SK-N-SH (cell line): ENCODE measurements at regions not wholly inside any gene's neighbourhood (a gene's known extent, or its start where the extent isn't known, plus 50 kb on each side); places are given as distances from the start of the nearest gene placed in this dataset.

Experiments
- CTCF ChIA-PET: fragments of 300-600, 350-600 bp; formaldehyde crosslinking; extraction: SDS; loops from one replicate; lab custom pipeline; 2021; lab: Yijun Ruan, JAX
- POLR2A ChIA-PET: fragments of 350-600 bp; sonication (Branson Sonifier 250); formaldehyde crosslinking; extraction: SDS; loops from one replicate; lab custom pipeline; 2020; ENCODE audit warnings: antibody characterized with exemption, inconsistent platforms; lab: Yijun Ruan, JAX
- DNase-seq: peaks from one replicate; pipeline ENCODE4 v3.0.0; 2012
- H2AFZ ChIP-seq: fragments of 200-600 bp; sonication (generic); 2 replicates; pipeline ENCODE4 v1.8.1; 2016; ENCODE audit warnings: antibody characterized with exemption, mild to moderate bottlenecking, low read depth
- H3F3A ChIP-seq: fragments of 200-600 bp; sonication (generic); replicated peaks from 2 replicates; pipeline ENCODE3; 2016; ENCODE audit warnings: antibody characterized with exemption, mild to moderate bottlenecking; ENCODE audit not compliant: insufficient read depth
- H3K27ac ChIP-seq, 2 experiments: fragments of 200-500 bp in 1 of 2; fragments of 200-600 bp in 1 of 2; sonication (Bioruptor generic) in 1 of 2; sonication (generic), shearing (Covaris generic) in 1 of 2; 2 replicates each; pipeline versions ENCODE4 v1.5.1 to v1.6.1; 2014 to 2016; ENCODE audit warnings: low read depth in 2 of 2, inconsistent platforms in 1 of 2, low read length in 1 of 2, mild to moderate bottlenecking in 1 of 2, mixed read lengths in 1 of 2
- H3K27me3 ChIP-seq: fragments of 200-600 bp; sonication (generic), shearing (Covaris generic); 2 replicates; pipeline ENCODE4 v1.6.1; 2016; ENCODE audit warnings: mixed run types; ENCODE audit not compliant: insufficient read depth
- H3K36me3 ChIP-seq, 2 experiments: fragments of 200-500 bp in 1 of 2; fragments of 200-600 bp in 1 of 2; sonication (Bioruptor generic) in 1 of 2; sonication (generic) in 1 of 2; replicated peaks in 1 of 2; 2 replicates each; pipeline versions ENCODE3 to v1.5.1; 2014 to 2016; ENCODE audit warnings: low read length in 1 of 2, mild to moderate bottlenecking in 1 of 2; ENCODE audit not compliant: insufficient read depth in 2 of 2, control insufficient read depth in 1 of 2
- H3K4me1 ChIP-seq, 2 experiments: fragments of 200-500 bp in 1 of 2; fragments of 200-600 bp in 1 of 2; sonication (Bioruptor generic) in 1 of 2; sonication (generic), shearing (Covaris generic) in 1 of 2; 2 replicates each; pipeline versions ENCODE4 v1.5.1 to v1.6.1; 2014 to 2016; ENCODE audit warnings: low read depth in 1 of 2, low read length in 1 of 2, mixed run types in 1 of 2; ENCODE audit not compliant: insufficient read depth in 2 of 2, control insufficient read depth in 1 of 2
- H3K4me2 ChIP-seq: fragments of 200-600 bp; sonication (generic), shearing (Covaris generic); 2 replicates; pipeline ENCODE4 v1.6.1; 2017; ENCODE audit warnings: mixed run types
- H3K4me3 ChIP-seq, 2 experiments: fragments of 200-500 bp in 1 of 2; fragments of 200-600 bp in 1 of 2; sonication (Bioruptor generic) in 1 of 2; sonication (generic), shearing (Covaris generic) in 1 of 2; 2 replicates each; pipeline versions ENCODE4 v1.5.1 to v1.8.1; 2014 to 2016; ENCODE audit warnings: low read depth in 2 of 2, inconsistent platforms in 1 of 2, low read length in 1 of 2, mild to moderate bottlenecking in 1 of 2, mixed read lengths in 1 of 2, moderate library complexity in 1 of 2
- H3K79me2 ChIP-seq: fragments of 200-600 bp; sonication (generic); 2 replicates; pipeline ENCODE4 v1.8.1; 2017; ENCODE audit warnings: mild to moderate bottlenecking; ENCODE audit not compliant: insufficient read depth
- H3K9ac ChIP-seq: fragments of 200-600 bp; sonication (generic); 2 replicates; pipeline ENCODE4 v1.6.1; 2017; ENCODE audit warnings: mixed run types
- H3K9me2 ChIP-seq: fragments of 200-600 bp; sonication (generic); 2 replicates; pipeline ENCODE4 v1.6.1; 2017; ENCODE audit warnings: mixed run types
- H3K9me3 ChIP-seq: fragments of 200-600 bp; sonication (generic); 2 replicates; pipeline ENCODE4 v1.6.1; 2017; ENCODE audit warnings: mixed run types, mild to moderate bottlenecking, moderate library complexity
- H4K20me1 ChIP-seq: fragments of 200-600 bp; sonication (generic); 2 replicates; pipeline ENCODE4 v1.6.1; 2017; ENCODE audit warnings: mild to moderate bottlenecking, mixed run types; ENCODE audit not compliant: insufficient read depth
- CHD2 ChIP-seq: fragments of 150-350 bp; IDR thresholded peaks from 2 replicates; pipeline ENCODE4 v1.6.1; 2018; ENCODE audit warnings: low read length; ENCODE audit not compliant: partially characterized antibody
- EZH2phosphoT487 ChIP-seq: fragments of 200-600 bp; sonication (generic); IDR thresholded peaks from 2 replicates; pipeline ENCODE4 v1.6.1; 2017; ENCODE audit warnings: low read depth, mixed run types, mild to moderate bottlenecking, antibody characterized with exemption, moderate library complexity, borderline replicate concordance
- FOXM1 ChIP-seq: IDR thresholded peaks from 2 replicates; pipeline ENCODE4 v1.4.0; 2012; ENCODE audit warnings: low read depth, mild to moderate bottlenecking
- GABPA ChIP-seq: IDR thresholded peaks from 2 replicates; pipeline ENCODE4 v1.4.0; 2012; ENCODE audit warnings: low read depth, mild to moderate bottlenecking
- GATA2 ChIP-seq: sonication (generic); formaldehyde crosslinking; IDR thresholded peaks from 2 replicates; pipeline ENCODE4 v1.5.0; 2020; ENCODE audit warnings: mild to moderate bottlenecking, missing genetic modification reagents
- MEF2A ChIP-seq: IDR thresholded peaks from 2 replicates; pipeline ENCODE4 v1.4.0; 2012; ENCODE audit warnings: low read depth, borderline replicate concordance
- MXI1 ChIP-seq: IDR thresholded peaks from 2 replicates; pipeline ENCODE4 v1.6.1; 2012; ENCODE audit warnings: mild to moderate bottlenecking, low read depth, low read length, improper control_type of control experiment
- NRF1 ChIP-seq: IDR thresholded peaks from 2 replicates; pipeline ENCODE4 v1.6.1; 2012; ENCODE audit warnings: low read depth, mild to moderate bottlenecking, low read length
- POLR2AphosphoS5 ChIP-seq: IDR thresholded peaks from 2 replicates; pipeline ENCODE4 v1.6.1; 2012; ENCODE audit warnings: low read depth, low read length
- RCOR1 ChIP-seq: fragments of 150-350 bp; IDR thresholded peaks from 2 replicates; pipeline ENCODE4 v1.6.1; 2017; ENCODE audit warnings: antibody characterized with exemption, low read length
- RXRA ChIP-seq: IDR thresholded peaks from 2 replicates; pipeline ENCODE4 v1.4.0; 2012; ENCODE audit warnings: low read depth, mild to moderate bottlenecking, borderline replicate concordance
- SMC3 ChIP-seq: IDR thresholded peaks from 2 replicates; pipeline ENCODE4 v1.6.1; 2012; ENCODE audit warnings: low read depth, low read length, improper control_type of control experiment
- TAF1 ChIP-seq: IDR thresholded peaks from 2 replicates; pipeline ENCODE4 v1.6.1; 2012; ENCODE audit warnings: low read depth, mild to moderate bottlenecking, low read length, moderate library complexity, borderline replicate concordance
- YY1 ChIP-seq: IDR thresholded peaks from 2 replicates; pipeline ENCODE4 v1.4.0; 2012; ENCODE audit warnings: low read depth, mild to moderate bottlenecking
- WGBS: methylation state at CpG from one replicate; pipeline ENCODE4 v1.1.6; 2017; ENCODE audit warnings: low lambda C conversion rate; 5-methylcytosine and 5-hydroxymethylcytosine counted together
- TF ChIP-seq, protein P1 (sequence below): IDR thresholded peaks from 2 replicates; pipeline ENCODE4 v1.4.0; 2012; ENCODE audit warnings: low read depth
- TF ChIP-seq, protein P2 (sequence below): fragments of 150-350 bp; IDR thresholded peaks from 2 replicates; pipeline ENCODE4 v1.6.1; 2016; ENCODE audit warnings: mild to moderate bottlenecking, low read depth, low read length
- TF ChIP-seq, protein P3 (sequence below): IDR thresholded peaks from 2 replicates; pipeline ENCODE4 v1.4.0; 2012; ENCODE audit warnings: low read depth, borderline replicate concordance
- TF ChIP-seq, protein P4 (sequence below): fragments of 150-350 bp; IDR thresholded peaks from 2 replicates; pipeline ENCODE4 v1.6.1; 2017; ENCODE audit warnings: antibody characterized with exemption, low read length, low read depth, borderline replicate concordance
- TF ChIP-seq, protein P5 (sequence below): IDR thresholded peaks from 2 replicates; pipeline ENCODE4; 2012

DNA sequence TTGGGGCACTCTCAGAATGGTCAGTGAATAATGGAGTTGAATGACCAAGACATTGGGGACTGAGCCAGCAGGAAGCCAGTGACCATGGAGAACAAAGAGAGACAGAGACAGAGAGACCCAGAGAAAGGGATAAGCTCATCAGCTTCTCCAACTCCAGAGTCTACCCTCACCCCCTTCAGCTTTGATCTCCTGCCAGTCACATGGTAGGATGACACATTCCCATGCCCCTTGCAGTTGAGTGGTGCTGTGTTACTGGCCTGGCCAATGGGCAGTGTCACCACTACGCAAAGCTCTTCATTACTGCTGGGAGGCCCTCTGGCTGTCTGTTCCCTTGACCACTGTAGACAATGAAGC lies 643.5 kb downstream of the AJAP1 start:
- ChIA-PET CTCF (interaction anchor here (0.9 to 3.0 kb wide), 3 partner anchors 10 to 174 kb away, joined by 3 to 10 read pairs (median 4); no protein-coding TSS in a partner anchor), POLR2A (no interaction called here)
- H3K4me2 ChIP-seq, result no peak overlapping the region
- WGBS, result 11% methylated on average over 1 of the region's 1 CpG
- H2AFZ ChIP-seq, result no peak overlapping the region
- H3K4me3 ChIP-seq, result no peak overlapping the region
- H3K79me2 ChIP-seq, result no peaks in the 10 kb centered on the region
- H3K9ac ChIP-seq, result no peak overlapping the region
- no peaks in the 10 kb centered on the region for H3F3A ChIP-seq
- peak overlapping the region in 1 of 2 experiments; percentile 28; a peak in 1 of 4 replicates for H3K27ac ChIP-seq
- no peaks in the 10 kb centered on the region for H3K36me3 ChIP-seq
- H3K9me2 ChIP-seq, result no peaks in the 10 kb centered on the region
- H3K4me1 ChIP-seq, result peaks cover 0 to 27% of the 10 kb centered on the region in 2 experiments; a peak in 1 of 4 replicates
- no peaks in the 10 kb centered on the region for H3K9me3 ChIP-seq
- TF ChIP-seq, protein P1, sequence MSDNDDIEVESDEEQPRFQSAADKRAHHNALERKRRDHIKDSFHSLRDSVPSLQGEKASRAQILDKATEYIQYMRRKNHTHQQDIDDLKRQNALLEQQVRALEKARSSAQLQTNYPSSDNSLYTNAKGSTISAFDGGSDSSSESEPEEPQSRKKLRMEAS, result no peak
- no peak for TF ChIP-seq RCOR1
- TF ChIP-seq MEF2A, result no peak
- no peak for TF ChIP-seq CHD2
- TF ChIP-seq, protein P2, sequence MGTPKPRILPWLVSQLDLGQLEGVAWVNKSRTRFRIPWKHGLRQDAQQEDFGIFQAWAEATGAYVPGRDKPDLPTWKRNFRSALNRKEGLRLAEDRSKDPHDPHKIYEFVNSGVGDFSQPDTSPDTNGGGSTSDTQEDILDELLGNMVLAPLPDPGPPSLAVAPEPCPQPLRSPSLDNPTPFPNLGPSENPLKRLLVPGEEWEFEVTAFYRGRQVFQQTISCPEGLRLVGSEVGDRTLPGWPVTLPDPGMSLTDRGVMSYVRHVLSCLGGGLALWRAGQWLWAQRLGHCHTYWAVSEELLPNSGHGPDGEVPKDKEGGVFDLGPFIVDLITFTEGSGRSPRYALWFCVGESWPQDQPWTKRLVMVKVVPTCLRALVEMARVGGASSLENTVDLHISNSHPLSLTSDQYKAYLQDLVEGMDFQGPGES, result no peak
- TF ChIP-seq YY1, result no peak
- TF ChIP-seq, protein P3, sequence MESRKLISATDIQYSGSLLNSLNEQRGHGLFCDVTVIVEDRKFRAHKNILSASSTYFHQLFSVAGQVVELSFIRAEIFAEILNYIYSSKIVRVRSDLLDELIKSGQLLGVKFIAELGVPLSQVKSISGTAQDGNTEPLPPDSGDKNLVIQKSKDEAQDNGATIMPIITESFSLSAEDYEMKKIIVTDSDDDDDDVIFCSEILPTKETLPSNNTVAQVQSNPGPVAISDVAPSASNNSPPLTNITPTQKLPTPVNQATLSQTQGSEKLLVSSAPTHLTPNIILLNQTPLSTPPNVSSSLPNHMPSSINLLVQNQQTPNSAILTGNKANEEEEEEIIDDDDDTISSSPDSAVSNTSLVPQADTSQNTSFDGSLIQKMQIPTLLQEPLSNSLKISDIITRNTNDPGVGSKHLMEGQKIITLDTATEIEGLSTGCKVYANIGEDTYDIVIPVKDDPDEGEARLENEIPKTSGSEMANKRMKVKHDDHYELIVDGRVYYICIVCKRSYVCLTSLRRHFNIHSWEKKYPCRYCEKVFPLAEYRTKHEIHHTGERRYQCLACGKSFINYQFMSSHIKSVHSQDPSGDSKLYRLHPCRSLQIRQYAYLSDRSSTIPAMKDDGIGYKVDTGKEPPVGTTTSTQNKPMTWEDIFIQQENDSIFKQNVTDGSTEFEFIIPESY, result no peak
- TF ChIP-seq MXI1, result no peak
- no peak for TF ChIP-seq RXRA
- no peak for TF ChIP-seq GABPA
- H3K27me3 ChIP-seq, result no peaks in the 10 kb centered on the region
- no peaks in the 10 kb centered on the region for H4K20me1 ChIP-seq
- DNase-seq, result no peak

DNA sequence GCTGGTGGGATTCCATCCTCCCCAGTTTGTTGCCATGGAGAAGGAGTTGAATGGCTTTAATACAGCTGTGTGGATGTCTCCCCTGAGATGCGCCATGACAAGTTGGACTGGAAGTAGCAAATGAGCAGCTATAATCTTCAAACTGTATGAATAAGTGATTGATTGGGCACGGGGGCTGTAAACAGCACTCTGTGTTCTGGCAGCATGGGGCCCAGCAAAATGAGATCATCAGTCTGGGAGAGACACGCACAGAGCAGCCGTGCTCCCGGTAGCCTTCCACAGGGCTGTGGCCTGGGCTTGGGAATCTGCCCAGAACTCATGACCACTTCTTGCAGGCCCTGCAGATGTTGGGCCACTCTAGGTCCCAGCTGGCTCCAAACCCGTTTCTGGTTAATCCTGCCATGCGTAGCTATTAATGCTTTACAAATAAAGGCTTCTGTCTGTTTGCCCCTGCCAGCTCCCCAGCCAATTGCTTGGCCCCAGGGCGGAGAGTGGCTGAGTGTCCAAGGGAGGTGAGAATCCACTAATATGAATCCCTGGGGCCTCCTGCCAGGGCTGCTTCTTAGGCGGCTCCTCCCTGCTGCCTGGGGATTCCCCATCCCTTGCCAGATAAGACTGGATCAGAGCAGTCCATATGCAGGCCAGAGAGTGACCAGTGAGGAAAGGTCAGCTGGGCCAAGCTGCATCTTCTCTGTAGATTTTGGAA lies 642.9 kb downstream of the AJAP1 start:
- Histone ChIP-seq H3K4me2 (no peak overlapping the region), H3K27me3 (no peaks in the 10 kb centered on the region), H3F3A (no peaks in the 10 kb centered on the region), H3K36me3 (no peaks in the 10 kb centered on the region), H3K9me3 (no peaks in the 10 kb centered on the region), H3K9ac (no peak overlapping the region), H3K79me2 (no peaks in the 10 kb centered on the region), H3K4me1 (peaks cover 0 to 27% of the 10 kb centered on the region in 2 experiments; a peak in 1 of 4 replicates), H2AFZ (no peak overlapping the region), H4K20me1 (no peaks in the 10 kb centered on the region), H3K9me2 (no peaks in the 10 kb centered on the region), H3K4me3 (no peak overlapping the region), H3K27ac (peak overlapping the region in 1 of 2 experiments; percentile 69; a peak in 1 of 4 replicates)
- 38% methylated on average over 3 of the region's 9 CpGs for WGBS
- ChIA-PET POLR2A (interaction anchor here (1.2 kb wide), 1 partner anchor 9 kb away, joined by 4 read pairs; no protein-coding TSS in a partner anchor), CTCF (interaction anchor here (0.9 to 3.0 kb wide), 4 partner anchors 10 to 217 kb away, joined by 3 to 10 read pairs (median 4); no protein-coding TSS in a partner anchor)
- peak; percentile 43 for DNase-seq
- TF ChIP-seq FOXM1 (no peak), GATA2 (CRISPR knock-in tag) (no peak), EZH2phosphoT487 (no peak), POLR2AphosphoS5 (no peak), TAF1 (no peak), NRF1 (no peak), SMC3 (no peak), MEF2A (no peak)
- TF ChIP-seq, protein P4, sequence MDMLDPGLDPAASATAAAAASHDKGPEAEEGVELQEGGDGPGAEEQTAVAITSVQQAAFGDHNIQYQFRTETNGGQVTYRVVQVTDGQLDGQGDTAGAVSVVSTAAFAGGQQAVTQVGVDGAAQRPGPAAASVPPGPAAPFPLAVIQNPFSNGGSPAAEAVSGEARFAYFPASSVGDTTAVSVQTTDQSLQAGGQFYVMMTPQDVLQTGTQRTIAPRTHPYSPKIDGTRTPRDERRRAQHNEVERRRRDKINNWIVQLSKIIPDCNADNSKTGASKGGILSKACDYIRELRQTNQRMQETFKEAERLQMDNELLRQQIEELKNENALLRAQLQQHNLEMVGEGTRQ, result no peak
- TF ChIP-seq, protein P3, result no peak
- TF ChIP-seq, protein P5, sequence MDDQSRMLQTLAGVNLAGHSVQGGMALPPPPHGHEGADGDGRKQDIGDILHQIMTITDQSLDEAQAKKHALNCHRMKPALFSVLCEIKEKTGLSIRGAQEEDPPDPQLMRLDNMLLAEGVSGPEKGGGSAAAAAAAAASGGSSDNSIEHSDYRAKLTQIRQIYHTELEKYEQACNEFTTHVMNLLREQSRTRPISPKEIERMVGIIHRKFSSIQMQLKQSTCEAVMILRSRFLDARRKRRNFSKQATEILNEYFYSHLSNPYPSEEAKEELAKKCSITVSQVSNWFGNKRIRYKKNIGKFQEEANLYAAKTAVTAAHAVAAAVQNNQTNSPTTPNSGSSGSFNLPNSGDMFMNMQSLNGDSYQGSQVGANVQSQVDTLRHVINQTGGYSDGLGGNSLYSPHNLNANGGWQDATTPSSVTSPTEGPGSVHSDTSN, result no peak
